HL-60 (cell line): ENCODE measurements at regions not wholly inside any gene's neighbourhood (a gene's known extent, or its start where the extent isn't known, plus 50 kb on each side); places are given as distances from the start of the nearest gene placed in this dataset.

Experiments
- POLR2AphosphoS5 ChIP-seq: IDR thresholded peaks from 2 replicates; pipeline ENCODE4 v1.6.1; 2012; ENCODE audit warnings: low read depth
- TF ChIP-seq, protein P1 (sequence below): IDR thresholded peaks from one replicate; pipeline ENCODE4 v1.5.1; 2011; ENCODE audit warnings: low read length, control low read depth, inconsistent platforms; ENCODE audit not compliant: insufficient read depth

DNA sequence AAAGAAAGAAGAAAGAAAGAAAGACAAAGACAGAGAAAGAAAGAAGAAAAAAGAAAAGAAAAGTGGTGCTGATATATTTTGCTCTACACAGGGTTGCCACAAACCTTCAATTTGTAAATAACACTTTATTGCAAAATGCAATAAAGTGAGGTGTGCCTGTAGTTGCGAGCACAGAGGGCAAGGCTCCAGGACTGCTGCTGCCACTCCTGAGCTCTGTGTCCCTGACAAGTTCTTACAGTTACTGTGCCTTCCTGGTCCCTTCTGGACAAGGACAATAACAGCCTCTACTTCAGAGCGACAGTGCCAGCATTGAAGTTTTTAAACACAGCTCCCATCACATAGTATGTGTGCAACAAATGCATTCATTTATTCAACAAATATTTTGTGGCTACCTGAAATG is 148.1 kb downstream of the AXIN2 start:
- TF ChIP-seq, protein P1, sequence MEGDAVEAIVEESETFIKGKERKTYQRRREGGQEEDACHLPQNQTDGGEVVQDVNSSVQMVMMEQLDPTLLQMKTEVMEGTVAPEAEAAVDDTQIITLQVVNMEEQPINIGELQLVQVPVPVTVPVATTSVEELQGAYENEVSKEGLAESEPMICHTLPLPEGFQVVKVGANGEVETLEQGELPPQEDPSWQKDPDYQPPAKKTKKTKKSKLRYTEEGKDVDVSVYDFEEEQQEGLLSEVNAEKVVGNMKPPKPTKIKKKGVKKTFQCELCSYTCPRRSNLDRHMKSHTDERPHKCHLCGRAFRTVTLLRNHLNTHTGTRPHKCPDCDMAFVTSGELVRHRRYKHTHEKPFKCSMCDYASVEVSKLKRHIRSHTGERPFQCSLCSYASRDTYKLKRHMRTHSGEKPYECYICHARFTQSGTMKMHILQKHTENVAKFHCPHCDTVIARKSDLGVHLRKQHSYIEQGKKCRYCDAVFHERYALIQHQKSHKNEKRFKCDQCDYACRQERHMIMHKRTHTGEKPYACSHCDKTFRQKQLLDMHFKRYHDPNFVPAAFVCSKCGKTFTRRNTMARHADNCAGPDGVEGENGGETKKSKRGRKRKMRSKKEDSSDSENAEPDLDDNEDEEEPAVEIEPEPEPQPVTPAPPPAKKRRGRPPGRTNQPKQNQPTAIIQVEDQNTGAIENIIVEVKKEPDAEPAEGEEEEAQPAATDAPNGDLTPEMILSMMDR: no peak
- no peak for TF ChIP-seq POLR2AphosphoS5
